ENCODE measurements at regions not wholly inside any gene's neighbourhood (a gene's known extent, or its start where the extent isn't known, plus 50 kb on each side); places are given as distances from the start of the nearest gene placed in this dataset.

- peaks cover 8% of the 10 kb centered on the region; the same call in 1 of the 2 replicates for H3K4me1 ChIP-seq (ENCODE audit: insufficient read depth, low read length)
- ATAC-seq (no peak), FAIRE-seq (no peak), DNase-seq (ENCODE audit: low spot score) (no peak)
- no peaks in the 10 kb centered on the region for H4K20me1 ChIP-seq (ENCODE audit: insufficient read depth, low read length)
- H3K36me3 ChIP-seq (replicated peaks in 1 of 2; ENCODE audit: control insufficient read depth in 1 of 2, insufficient read depth in 2 of 2, low read length in 2 of 2), result no peaks in the 10 kb centered on the region
- POLR2A ChIA-PET, result no interaction called here
- no TSS peak for BruUV-seq (replicated peaks)
- 51% methylated on average over 13 of the region's 16 CpGs for WGBS (ENCODE audit: low lambda C conversion rate)
- H3K27ac ChIP-seq (ENCODE audit: extremely low read length, insufficient read depth, low read length), result no peak overlapping the region
- H3K79me2 ChIP-seq (ENCODE audit: insufficient read depth, low read length), result no peaks in the 10 kb centered on the region
- H3K9me3 ChIP-seq (ENCODE audit: low read length), result no peaks in the 10 kb centered on the region
- no peak overlapping the region for H3K4me3 ChIP-seq (replicated peaks in 1 of 3; ENCODE audit: insufficient read depth in 1 of 3, low read depth in 2 of 3, low read length in 3 of 3)
- CTCF ChIA-PET (ENCODE audit: low intra/inter-chr PET ratio, low total read pairs), result no interaction called here
- H3K4me2 ChIP-seq (ENCODE audit: low read depth, low read length), result no peak overlapping the region
- in situ Hi-C loops (cut with HindIII; ENCODE audit: extremely low pct_ligation_motif_present, low pct_unique_long_range_greater_than_20kb) (no loop called here), intact Hi-C loops (cut with micrococcal nuclease; ENCODE audit: unreplicated experiment) (no loop called here)
- TF ChIP-seq NFYB (CRISPR knock-in tag; IDR thresholded peaks at IDR 0.05) (peak; percentile 76), HNF4A (CRISPR knock-in tag; IDR thresholded peaks at IDR 0.05) (no peak), RAD51 (IDR thresholded peaks at IDR 0.05; ENCODE audit: borderline replicate concordance) (peak; percentile 14; the same call in 1 of the 2 replicates), RNF2 (conservative IDR thresholded peaks at IDR 0.05; ENCODE audit: low read depth) (no peak), ZNF768 (CRISPR knock-in tag; IDR thresholded peaks at IDR 0.05) (peak; percentile 94), NFYC (CRISPR knock-in tag; IDR thresholded peaks at IDR 0.05) (peak; percentile 60), ATM (IDR thresholded peaks at IDR 0.05; ENCODE audit: borderline replicate concordance) (no peak), USF2 (IDR thresholded peaks at IDR 0.05; ENCODE audit: low read depth, low read length) (0 out of 2 replicates have a peak, but pooled peaks have one; percentile 43), USF2 (CRISPR knock-in tag; IDR thresholded peaks at IDR 0.05; ENCODE audit: borderline replicate concordance) (no peak; the same call in 1 of the 2 replicates), ZMYM3 (CRISPR knock-in tag; IDR thresholded peaks at IDR 0.05) (0 out of 2 replicates have a peak, but pooled peaks have one; percentile 35), ZNF143 (CRISPR knock-in tag; IDR thresholded peaks at IDR 0.05) (0 out of 2 replicates have a peak, but pooled peaks have one; percentile 46)
- peaks cover 1 to 10% of the 10 kb centered on the region in 2 experiments; a peak in 2 of 5 replicates for H3K27me3 ChIP-seq (ENCODE audit: control insufficient read depth in 1 of 2, insufficient read depth in 2 of 2, low read length in 2 of 2)
- no peak overlapping the region for H2AFZ ChIP-seq (ENCODE audit: low read length)
- H3K9ac ChIP-seq (ENCODE audit: insufficient read depth, low read depth, low read length), result no peak overlapping the region
Observed at GRCh38 chr7:98458090-98458875, 57.4 kb upstream of the BAIAP2L1 start.

Data from HepG2 (cell line).